GM12874 (cell line): ENCODE measurements at regions not wholly inside any gene's neighbourhood (a gene's known extent, or its start where the extent isn't known, plus 50 kb on each side); places are given as distances from the start of the nearest gene placed in this dataset.

Experiments
- CTCF ChIP-seq: IDR thresholded peaks from 2 replicates; pipeline ENCODE4 v1.5.1; 2011; ENCODE audit warnings: low read depth, mild to moderate bottlenecking, control low read depth, low read length, moderate library complexity; ENCODE audit not compliant: insufficient read depth

GRCh38 chr4:38560768-38561558 lies 103.0 kb upstream of the KLF3 start:
- TF ChIP-seq CTCF = no peak

- TF ChIP-seq CTCF = no peak
Measured at GRCh38 chr4:38562751-38563198, 101.2 kb upstream of the KLF3 start.

- no peak for TF ChIP-seq CTCF
Measured at GRCh38 chr4:38563707-38564495, 100.1 kb upstream of the KLF3 start.

GRCh38 chr4:38565271-38566199 lies 98.5 kb upstream of the KLF3 start:
- no peak for TF ChIP-seq CTCF

- no peak for TF ChIP-seq CTCF
Measured at GRCh38 chr4:38566806-38567398, 97.1 kb upstream of the KLF3 start.

- TF ChIP-seq CTCF = no peak
Measured at GRCh38 chr4:38567457-38567856, 96.5 kb upstream of the KLF3 start.
